Small intestine (tissue), 7 donors: ENCODE measurements at regions not wholly inside any gene's neighbourhood (a gene's known extent, or its start where the extent isn't known, plus 50 kb on each side); places are given as distances from the start of the nearest gene placed in this dataset.

Experiments used
- DNase-seq, 2 donors: peaks; one replicate each; pipeline versions ENCODE4 v3.0.0 to v3.0.0-alpha.2; 2013
- FAIRE-seq: peaks from 2 replicates; lab custom pipeline; 2012; peaks lifted over from hg19 to GRCh38; lab: Jason Lieb, UNC
- H3K27ac ChIP-seq, 3 donors: one replicate each; pipeline ENCODE4 v1.5.1; 2013; ENCODE audit warnings: low read length in 2 of 3, mild to moderate bottlenecking in 2 of 3, control low read depth in 1 of 3, inconsistent platforms in 1 of 3, low read depth in 1 of 3, moderate library complexity in 1 of 3
- H3K27me3 ChIP-seq, 3 donors: one replicate each; pipeline ENCODE4 v1.6.1; 2013; ENCODE audit warnings: low read length in 3 of 3, inconsistent platforms in 1 of 3; ENCODE audit not compliant: control insufficient read depth in 3 of 3, insufficient read depth in 3 of 3
- H3K36me3 ChIP-seq, 3 donors: one replicate each; pipeline ENCODE4 v1.6.1; 2013; ENCODE audit warnings: low read length in 3 of 3, inconsistent platforms in 1 of 3, low read depth in 1 of 3, mild to moderate bottlenecking in 1 of 3, moderate library complexity in 1 of 3; ENCODE audit not compliant: control insufficient read depth in 3 of 3, insufficient read depth in 2 of 3
- H3K4me1 ChIP-seq, 3 donors: one replicate each; pipeline ENCODE4 v1.6.1; 2013; ENCODE audit warnings: low read length in 2 of 3, inconsistent platforms in 1 of 3, low read depth in 1 of 3, mild to moderate bottlenecking in 1 of 3, moderate library complexity in 1 of 3; ENCODE audit not compliant: control insufficient read depth in 3 of 3, insufficient read depth in 2 of 3
- H3K4me3 ChIP-seq, 3 donors: one replicate each; pipeline ENCODE4 v1.5.1; 2013; ENCODE audit warnings: low read length in 3 of 3, control low read depth in 1 of 3, inconsistent platforms in 1 of 3, low read depth in 1 of 3, mild to moderate bottlenecking in 1 of 3, moderate library complexity in 1 of 3
- H3K9me3 ChIP-seq, 2 donors: one replicate each; pipeline ENCODE4 v1.6.1; 2013; ENCODE audit warnings: low read depth in 1 of 2, low read length in 1 of 2; ENCODE audit not compliant: control insufficient read depth in 2 of 2, insufficient read depth in 1 of 2
- WGBS, 3 donors: extraction: QIAGEN DNeasy Blood & Tissue Kit; methylation state at CpG; one replicate each; pipeline ENCODE4 v1.1.7; 2013; 5-methylcytosine and 5-hydroxymethylcytosine counted together
- donor health status: healthy with polysubstance abuse.
- donor health status: control.
- donor health status: control.
- donor health status: Bipolar disorder and iron deficiency.
- donor health status: healthy.

- H3K27ac ChIP-seq = no peak overlapping the region
- peaks cover 0 to 2% (median 0%) of the 10 kb centered on the region in 3 donors for H3K27me3 ChIP-seq
- 73 to 78% (median 75%) methylated on average over 17 of the region's 17 CpGs for WGBS, 3 donors
- no peaks in the 10 kb centered on the region for H3K4me1 ChIP-seq
- DNase-seq (no peak), FAIRE-seq (no peak)
- H3K36me3 ChIP-seq = no peaks in the 10 kb centered on the region
- H3K4me3 ChIP-seq = no peak overlapping the region
- no peaks in the 10 kb centered on the region for H3K9me3 ChIP-seq
Measured at GRCh38 chr2:238574490-238575271, 148.0 kb downstream of the ASB1 start.

- H3K4me3 ChIP-seq = no peak overlapping the region
- H3K27me3 ChIP-seq = peaks cover 0 to 2% (median 0%) of the 10 kb centered on the region in 3 donors
- no peak for FAIRE-seq
- WGBS, 3 donors = 47 to 69% (median 59%) methylated on average over 3 of the region's 3 CpGs
- no peak overlapping the region for H3K27ac ChIP-seq
- H3K4me1 ChIP-seq = no peaks in the 10 kb centered on the region
- no peaks in the 10 kb centered on the region for H3K9me3 ChIP-seq
- H3K36me3 ChIP-seq = no peaks in the 10 kb centered on the region
- no peak for DNase-seq
Measured at GRCh38 chr2:238576674-238577073, 149.9 kb downstream of the ASB1 start.

- no peak overlapping the region for H3K4me3 ChIP-seq
- DNase-seq (no peak), FAIRE-seq (no peak)
- WGBS, 3 donors = 56 to 77% (median 65%) methylated on average over 9 of the region's 9 CpGs
- no peak overlapping the region for H3K27ac ChIP-seq
- H3K27me3 ChIP-seq = peaks cover 0 to 2% (median 0%) of the 10 kb centered on the region in 3 donors
- no peaks in the 10 kb centered on the region for H3K9me3 ChIP-seq
- no peaks in the 10 kb centered on the region for H3K4me1 ChIP-seq
- H3K36me3 ChIP-seq = no peaks in the 10 kb centered on the region
Measured at GRCh38 chr2:238578256-238578655, 151.5 kb downstream of the ASB1 start.

GRCh38 chr2:238580486-238580885 lies 153.8 kb downstream of the ASB1 start:
- Histone ChIP-seq H3K36me3 (no peaks in the 10 kb centered on the region), H3K9me3 (no peaks in the 10 kb centered on the region), H3K27me3 (peaks cover 0 to 2% (median 0%) of the 10 kb centered on the region in 3 donors), H3K27ac (no peak overlapping the region), H3K4me3 (no peak overlapping the region), H3K4me1 (no peaks in the 10 kb centered on the region)
- no peak for DNase-seq
- WGBS, 3 donors = 65 to 71% (median 69%) methylated on average over 4 of the region's 4 CpGs
- FAIRE-seq = no peak

- H3K4me1 ChIP-seq = no peaks in the 10 kb centered on the region
- no peaks in the 10 kb centered on the region for H3K9me3 ChIP-seq
- no peak overlapping the region for H3K4me3 ChIP-seq
- H3K27ac ChIP-seq = no peak overlapping the region
- FAIRE-seq = no peak
- no peak for DNase-seq
- H3K36me3 ChIP-seq = no peaks in the 10 kb centered on the region
- peaks cover 0 to 2% (median 0%) of the 10 kb centered on the region in 3 donors for H3K27me3 ChIP-seq
- whole genome bisulfite sequencing, 3 donors = 76 to 83% (median 81%) methylated on average over 4 of the region's 4 CpGs
Measured at GRCh38 chr2:238581126-238581525, 154.4 kb downstream of the ASB1 start.

- WGBS, 3 donors = 63 to 79% (median 73%) methylated on average over 1 of the region's 1 CpG
- FAIRE-seq = no peak
- H3K27me3 ChIP-seq = no peaks in the 10 kb centered on the region
- H3K4me3 ChIP-seq = no peak overlapping the region
- H3K36me3 ChIP-seq = no peaks in the 10 kb centered on the region
- H3K9me3 ChIP-seq = no peaks in the 10 kb centered on the region
- no peaks in the 10 kb centered on the region for H3K4me1 ChIP-seq
- H3K27ac ChIP-seq = no peak overlapping the region
- DNase-seq = no peak
Measured at GRCh38 chr2:238582159-238582558, 155.4 kb downstream of the ASB1 start.

- Histone ChIP-seq H3K27ac (no peak overlapping the region), H3K27me3 (no peaks in the 10 kb centered on the region), H3K4me1 (no peaks in the 10 kb centered on the region), H3K4me3 (no peak overlapping the region), H3K36me3 (no peaks in the 10 kb centered on the region), H3K9me3 (no peaks in the 10 kb centered on the region)
- DNase-seq = no peak
- FAIRE-seq = no peak
- WGBS, 3 donors = 88 to 90% (median 89%) methylated on average over 4 of the region's 4 CpGs
Measured at GRCh38 chr2:238584617-238585016, 157.9 kb downstream of the ASB1 start.

- no peaks in the 10 kb centered on the region for H3K36me3 ChIP-seq
- 76 to 86% (median 80%) methylated on average over 34 of the region's 34 CpGs for WGBS, 3 donors
- no peak for FAIRE-seq
- H3K4me3 ChIP-seq = no peak overlapping the region
- no peaks in the 10 kb centered on the region for H3K9me3 ChIP-seq
- no peak for DNase-seq
- H3K4me1 ChIP-seq = no peaks in the 10 kb centered on the region
- H3K27ac ChIP-seq = no peak overlapping the region
- H3K27me3 ChIP-seq = no peaks in the 10 kb centered on the region
Measured at GRCh38 chr2:238585836-238586821, 159.4 kb downstream of the ASB1 start.
